ENCODE measurements at regions not wholly inside any gene's neighbourhood (a gene's known extent, or its start where the extent isn't known, plus 50 kb on each side); places are given as distances from the start of the nearest gene placed in this dataset.

GRCh38 chr14:29028973-29029582 is 262.5 kb downstream of the FOXG1 start:
- no peak for DNase-seq (ENCODE audit: low read depth, low spot score)
- H3K27ac ChIP-seq: no peak overlapping the region

- no peak overlapping the region for H3K27ac ChIP-seq
- no peak for DNase-seq (ENCODE audit: low read depth, low spot score)
These were observed 263.5 kb downstream of the FOXG1 start for GRCh38 chr14:29030121-29030520.

GRCh38 chr14:29030970-29031369 is 264.4 kb downstream of the FOXG1 start:
- no peak for DNase-seq (ENCODE audit: low read depth, low spot score)
- H3K27ac ChIP-seq: no peak overlapping the region

- DNase-seq (ENCODE audit: low read depth, low spot score): no peak
These were observed 268.5 kb downstream of the FOXG1 start for GRCh38 chr14:29035134-29035533.

GRCh38 chr14:29037411-29037810 is 270.8 kb downstream of the FOXG1 start:
- H3K27ac ChIP-seq: no peak overlapping the region
- DNase-seq (ENCODE audit: low read depth, low spot score): no peak

More at GRCh38 chr14:29035134-29035533, 268.5 kb downstream of the FOXG1 start:
- H3K27ac ChIP-seq: no peak overlapping the region

GRCh38 chr14:29039171-29039570 is 272.6 kb downstream of the FOXG1 start:
- DNase-seq (ENCODE audit: low read depth, low spot score): no peak
- H3K27ac ChIP-seq: no peak overlapping the region

- H3K27ac ChIP-seq: no peak overlapping the region
- DNase-seq (ENCODE audit: low read depth, low spot score): no peak
These were observed 276.0 kb downstream of the FOXG1 start for GRCh38 chr14:29042551-29042950.

GRCh38 chr14:29043737-29044136 is 277.1 kb downstream of the FOXG1 start:
- DNase-seq (ENCODE audit: low read depth, low spot score): no peak
- no peak overlapping the region for H3K27ac ChIP-seq

GRCh38 chr14:29045237-29045636 is 278.6 kb downstream of the FOXG1 start:
- H3K27ac ChIP-seq: no peak overlapping the region
- DNase-seq (ENCODE audit: low read depth, low spot score): no peak

GRCh38 chr14:29054119-29054518 is 287.5 kb downstream of the FOXG1 start:
- no peak overlapping the region for H3K27ac ChIP-seq

GRCh38 chr14:29056041-29056566 is 289.5 kb downstream of the FOXG1 start:
- H3K27ac ChIP-seq: no peak overlapping the region
- no peak for DNase-seq (ENCODE audit: low read depth, low spot score)

More at GRCh38 chr14:29054119-29054518, 287.5 kb downstream of the FOXG1 start:
- DNase-seq (ENCODE audit: low read depth, low spot score): no peak

- DNase-seq (ENCODE audit: low read depth, low spot score): no peak
- no peak overlapping the region for H3K27ac ChIP-seq
These were observed 295.1 kb downstream of the FOXG1 start for GRCh38 chr14:29061702-29062101.

GRCh38 chr14:29062466-29062865 is 295.9 kb downstream of the FOXG1 start:
- H3K27ac ChIP-seq: no peak overlapping the region
- no peak for DNase-seq (ENCODE audit: low read depth, low spot score)

- no peak for DNase-seq (ENCODE audit: low read depth, low spot score)
These were observed 296.4 kb downstream of the FOXG1 start for GRCh38 chr14:29062976-29063375.

GRCh38 chr14:29064305-29064900 is 297.8 kb downstream of the FOXG1 start:
- no peak for DNase-seq (ENCODE audit: low read depth, low spot score)
- no peak overlapping the region for H3K27ac ChIP-seq

More at GRCh38 chr14:29062976-29063375, 296.4 kb downstream of the FOXG1 start:
- no peak overlapping the region for H3K27ac ChIP-seq

- no peak for DNase-seq (ENCODE audit: low read depth, low spot score)
These were observed 302.6 kb downstream of the FOXG1 start for GRCh38 chr14:29069228-29069627.

GRCh38 chr14:29075761-29076160 is 309.2 kb downstream of the FOXG1 start:
- H3K27ac ChIP-seq: no peak overlapping the region
- DNase-seq (ENCODE audit: low read depth, low spot score): no peak

More at GRCh38 chr14:29069228-29069627, 302.6 kb downstream of the FOXG1 start:
- H3K27ac ChIP-seq: no peak overlapping the region

- no peak for DNase-seq (ENCODE audit: low read depth, low spot score)
These were observed 311.3 kb downstream of the FOXG1 start for GRCh38 chr14:29077916-29078315.

GRCh38 chr14:29078810-29079522 is 312.4 kb downstream of the FOXG1 start:
- H3K27ac ChIP-seq: no peak overlapping the region
- DNase-seq (ENCODE audit: low read depth, low spot score): no peak

More at GRCh38 chr14:29077916-29078315, 311.3 kb downstream of the FOXG1 start:
- no peak overlapping the region for H3K27ac ChIP-seq

GRCh38 chr14:29085546-29085945 is 319.0 kb downstream of the FOXG1 start:
- no peak overlapping the region for H3K27ac ChIP-seq
- DNase-seq (ENCODE audit: low read depth, low spot score): no peak

GRCh38 chr14:29089849-29090248 is 323.3 kb downstream of the FOXG1 start:
- no peak for DNase-seq (ENCODE audit: low read depth, low spot score)
- no peak overlapping the region for H3K27ac ChIP-seq
